WTC11 (cell line): ENCODE measurements at regions not wholly inside any gene's neighbourhood (a gene's known extent, or its start where the extent isn't known, plus 50 kb on each side); places are given as distances from the start of the nearest gene placed in this dataset.

ENCODE experiments used
- E2F4 ChIP-seq: sonication (generic); formaldehyde crosslinking; IDR thresholded peaks from 2 replicates; pipeline ENCODE4 v1.8.1; 2022; ENCODE audit warnings: low read depth, mild to moderate bottlenecking, moderate library complexity, missing genetic modification reagents, borderline replicate concordance
- JUN ChIP-seq: sonication (generic); formaldehyde crosslinking; IDR thresholded peaks from 2 replicates; pipeline ENCODE4 v1.8.0; 2023; ENCODE audit warnings: mild to moderate bottlenecking, missing genetic modification reagents
- MXD4 ChIP-seq: fragments of 250-450 bp; sonication (Bioruptor Pico); IDR thresholded peaks from 2 replicates; pipeline ENCODE4 v1.8.0; 2021; ENCODE audit warnings: mild to moderate bottlenecking, moderate library complexity, borderline replicate concordance
- NR2C2 ChIP-seq: sonication (generic); formaldehyde crosslinking; IDR thresholded peaks from 2 replicates; pipeline ENCODE4 v1.8.0; 2022; ENCODE audit warnings: mild to moderate bottlenecking, missing genetic modification reagents
- RELA ChIP-seq: sonication (generic); formaldehyde crosslinking; IDR thresholded peaks from 2 replicates; pipeline ENCODE4 v1.8.1; 2022; ENCODE audit warnings: missing genetic modification reagents, mild to moderate bottlenecking, borderline replicate concordance
- TEAD4 ChIP-seq: sonication (generic); formaldehyde crosslinking; IDR thresholded peaks from 2 replicates; pipeline ENCODE4 v1.8.0; 2022; ENCODE audit warnings: mild to moderate bottlenecking, missing genetic modification reagents
- ZNF396 ChIP-seq: fragments of 250-450 bp; sonication (Bioruptor Pico); IDR thresholded peaks from 2 replicates; pipeline ENCODE4 v1.8.0; 2021; ENCODE audit warnings: mild to moderate bottlenecking, moderate library complexity, borderline replicate concordance
- TF ChIP-seq, protein P1 (sequence below): sonication (generic); formaldehyde crosslinking; IDR thresholded peaks from 2 replicates; pipeline ENCODE4 v1.8.1; 2022; ENCODE audit warnings: mild to moderate bottlenecking, missing genetic modification reagents, moderate library complexity, borderline replicate concordance
- TF ChIP-seq, protein P2 (sequence below): fragments of 200-600 bp; IDR thresholded peaks from 2 replicates; pipeline ENCODE4 v1.8.0; 2022; ENCODE audit warnings: antibody characterized with exemption

DNA sequence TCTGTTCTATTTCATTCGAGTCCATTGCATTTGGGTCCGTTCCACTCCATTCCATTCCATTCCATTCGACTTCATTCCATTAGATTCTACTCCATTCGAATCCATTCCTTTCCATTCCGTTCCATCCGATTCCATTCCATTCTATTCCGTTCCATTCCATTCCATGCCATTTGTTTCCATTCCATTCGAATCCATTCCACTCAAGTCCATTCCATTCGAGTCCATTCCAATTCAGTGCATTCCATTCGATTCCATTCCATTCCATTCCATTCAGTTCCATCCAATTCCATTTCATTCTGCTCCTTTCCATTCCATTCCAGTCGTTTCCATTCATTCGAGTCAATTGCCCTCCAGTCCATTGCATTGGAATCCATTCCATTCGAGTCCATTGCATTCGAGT, 2603.7 kb upstream of the TPTE start:
- TF ChIP-seq JUN (CRISPR knock-in tag) (no peak), ZNF396 (CRISPR knock-in tag) (no peak), TEAD4 (CRISPR knock-in tag) (no peak), MXD4 (CRISPR knock-in tag) (no peak), NR2C2 (CRISPR knock-in tag) (no peak), E2F4 (no peak), RELA (CRISPR knock-in tag) (no peak)
- TF ChIP-seq, protein P1, sequence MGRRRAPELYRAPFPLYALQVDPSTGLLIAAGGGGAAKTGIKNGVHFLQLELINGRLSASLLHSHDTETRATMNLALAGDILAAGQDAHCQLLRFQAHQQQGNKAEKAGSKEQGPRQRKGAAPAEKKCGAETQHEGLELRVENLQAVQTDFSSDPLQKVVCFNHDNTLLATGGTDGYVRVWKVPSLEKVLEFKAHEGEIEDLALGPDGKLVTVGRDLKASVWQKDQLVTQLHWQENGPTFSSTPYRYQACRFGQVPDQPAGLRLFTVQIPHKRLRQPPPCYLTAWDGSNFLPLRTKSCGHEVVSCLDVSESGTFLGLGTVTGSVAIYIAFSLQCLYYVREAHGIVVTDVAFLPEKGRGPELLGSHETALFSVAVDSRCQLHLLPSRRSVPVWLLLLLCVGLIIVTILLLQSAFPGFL (CRISPR knock-in tag) = no peak
- TF ChIP-seq, protein P2, sequence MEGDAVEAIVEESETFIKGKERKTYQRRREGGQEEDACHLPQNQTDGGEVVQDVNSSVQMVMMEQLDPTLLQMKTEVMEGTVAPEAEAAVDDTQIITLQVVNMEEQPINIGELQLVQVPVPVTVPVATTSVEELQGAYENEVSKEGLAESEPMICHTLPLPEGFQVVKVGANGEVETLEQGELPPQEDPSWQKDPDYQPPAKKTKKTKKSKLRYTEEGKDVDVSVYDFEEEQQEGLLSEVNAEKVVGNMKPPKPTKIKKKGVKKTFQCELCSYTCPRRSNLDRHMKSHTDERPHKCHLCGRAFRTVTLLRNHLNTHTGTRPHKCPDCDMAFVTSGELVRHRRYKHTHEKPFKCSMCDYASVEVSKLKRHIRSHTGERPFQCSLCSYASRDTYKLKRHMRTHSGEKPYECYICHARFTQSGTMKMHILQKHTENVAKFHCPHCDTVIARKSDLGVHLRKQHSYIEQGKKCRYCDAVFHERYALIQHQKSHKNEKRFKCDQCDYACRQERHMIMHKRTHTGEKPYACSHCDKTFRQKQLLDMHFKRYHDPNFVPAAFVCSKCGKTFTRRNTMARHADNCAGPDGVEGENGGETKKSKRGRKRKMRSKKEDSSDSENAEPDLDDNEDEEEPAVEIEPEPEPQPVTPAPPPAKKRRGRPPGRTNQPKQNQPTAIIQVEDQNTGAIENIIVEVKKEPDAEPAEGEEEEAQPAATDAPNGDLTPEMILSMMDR = no peak
